GM23338 (cell line): ENCODE measurements at regions not wholly inside any gene's neighbourhood (a gene's known extent, or its start where the extent isn't known, plus 50 kb on each side); places are given as distances from the start of the nearest gene placed in this dataset.

ENCODE experiments used
- ATAC-seq: fragments of 200-7000 bp; cut with Tn5 transposase; 3 replicates; pipeline ENCODE4 v1.9.1; 2020
- DNase-seq: peaks from one replicate; pipeline ENCODE4 v3.0.0-alpha.2; 2015; ENCODE audit warnings: low spot score
- H2AFZ ChIP-seq: fragments of 200-600 bp; sonication (generic); 2 replicates; pipeline ENCODE4 v1.8.0; 2016; ENCODE audit warnings: antibody characterized with exemption, mild to moderate bottlenecking, moderate library complexity
- H3F3A ChIP-seq: fragments of 200-600 bp; sonication (generic); replicated peaks from 2 replicates; pipeline ENCODE4 v1.8.0; 2017; ENCODE audit warnings: antibody characterized with exemption, mixed run types, low read depth
- H3K27ac ChIP-seq: fragments of 200-600 bp; sonication (generic); 2 replicates; pipeline ENCODE4 v1.6.1; 2016; ENCODE audit warnings: low read depth
- H3K27me3 ChIP-seq: fragments of 200-600 bp; sonication (generic); 2 replicates; pipeline ENCODE4 v1.8.0; 2016; ENCODE audit warnings: mild to moderate bottlenecking, mixed run types, moderate library complexity; ENCODE audit not compliant: insufficient read depth
- H3K36me3 ChIP-seq: fragments of 200-600 bp; sonication (generic); 2 replicates; pipeline ENCODE4 v1.8.0; 2016; ENCODE audit warnings: mild to moderate bottlenecking; ENCODE audit not compliant: insufficient read depth
- H3K4me1 ChIP-seq: fragments of 200-600 bp; sonication (generic); 2 replicates; pipeline ENCODE4 v1.8.0; 2016; ENCODE audit warnings: mild to moderate bottlenecking, moderate library complexity; ENCODE audit not compliant: insufficient read depth
- H3K4me2 ChIP-seq: fragments of 200-600 bp; sonication (generic); 2 replicates; pipeline ENCODE4 v1.7.1; 2017; ENCODE audit warnings: mixed run types
- H3K4me3 ChIP-seq: fragments of 200-600 bp; sonication (generic); 2 replicates; pipeline ENCODE4 v1.6.1; 2016; ENCODE audit warnings: mixed run types
- H3K79me2 ChIP-seq: fragments of 200-600 bp; sonication (generic); replicated peaks from 2 replicates; pipeline ENCODE4 v1.8.0; 2017; ENCODE audit warnings: mild to moderate bottlenecking; ENCODE audit not compliant: insufficient read depth
- H3K9me2 ChIP-seq: fragments of 200-600 bp; sonication (generic); 2 replicates; pipeline ENCODE4 v1.8.0; 2017; ENCODE audit not compliant: insufficient read depth
- H4K20me1 ChIP-seq: fragments of 200-600 bp; sonication (generic); replicated peaks from 2 replicates; pipeline ENCODE4 v1.8.0; 2017; ENCODE audit warnings: mild to moderate bottlenecking; ENCODE audit not compliant: insufficient read depth
- H3K27ac Mint-ChIP-seq: 2 replicates; pipeline ENCODE4 v1.8.0; 2020; ENCODE audit warnings: inconsistent platforms, mild to moderate bottlenecking, moderate library complexity, mixed read lengths
- H3K27me3 Mint-ChIP-seq: 3 replicates; pipeline ENCODE4 v1.8.0; 2022; ENCODE audit warnings: low read depth, mild to moderate bottlenecking, moderate library complexity, mixed read lengths, inconsistent platforms; ENCODE audit not compliant: insufficient read depth, poor library complexity
- H3K36me3 Mint-ChIP-seq: 3 replicates; pipeline ENCODE4 v1.8.0; 2021; ENCODE audit warnings: low read depth, mild to moderate bottlenecking, inconsistent platforms, moderate library complexity, mixed read lengths
- H3K4me1 Mint-ChIP-seq: 3 replicates; pipeline ENCODE4 v1.8.0; 2020; ENCODE audit warnings: mild to moderate bottlenecking, inconsistent platforms, mixed read lengths
- H3K4me3 Mint-ChIP-seq: 3 replicates; pipeline ENCODE4 v1.8.0; 2021; ENCODE audit warnings: moderate library complexity, mild to moderate bottlenecking, inconsistent platforms, mixed read lengths
- H3K9me3 Mint-ChIP-seq: 3 replicates; pipeline ENCODE4 v1.8.0; 2020; ENCODE audit warnings: moderate library complexity, mild to moderate bottlenecking, inconsistent platforms, mixed read lengths
- CREB1 ChIP-seq: fragments of 250-450 bp; sonication (Bioruptor Pico); IDR thresholded peaks from 2 replicates; pipeline ENCODE4 v1.5.0; 2020; ENCODE audit warnings: low read depth, mild to moderate bottlenecking, moderate library complexity
- CTCF ChIP-seq, 2 experiments: fragments of 200-600 bp in 1 of 2; sonication (generic) in 1 of 2; conservative IDR thresholded peaks; 2 replicates each; pipeline versions ENCODE4 v1.5.1 to v1.6.1; 2016 to 2017; ENCODE audit warnings: antibody characterized with exemption in 2 of 2, low read depth in 2 of 2, mild to moderate bottlenecking in 2 of 2, moderate library complexity in 1 of 2
- ETS1 ChIP-seq: IDR thresholded peaks from 2 replicates; pipeline ENCODE4 v1.6.1; 2016; ENCODE audit warnings: antibody characterized with exemption
- EZH2 ChIP-seq: fragments of 200-600 bp; sonication (generic); IDR thresholded peaks from one replicate; pipeline ENCODE4 v1.8.0; 2017; ENCODE audit warnings: antibody characterized with exemption, mild to moderate bottlenecking, low read depth; ENCODE audit not compliant: unreplicated experiment
- EZH2phosphoT487 ChIP-seq: fragments of 200-600 bp; sonication (generic); IDR thresholded peaks from one replicate; pipeline ENCODE4 v1.8.1; 2018; ENCODE audit warnings: antibody characterized with exemption; ENCODE audit not compliant: unreplicated experiment
- JUNB ChIP-seq: IDR thresholded peaks from one replicate; pipeline ENCODE4 v1.6.1; 2016; ENCODE audit warnings: antibody characterized with exemption; ENCODE audit not compliant: unreplicated experiment
- NANOG ChIP-seq: IDR thresholded peaks from 2 replicates; pipeline ENCODE4 v1.6.1; 2016; ENCODE audit warnings: antibody characterized with exemption, borderline replicate concordance
- POLR2AphosphoS5 ChIP-seq: IDR thresholded peaks from 2 replicates; pipeline ENCODE4 v1.6.1; 2016; ENCODE audit warnings: antibody characterized with exemption, low read depth
- REST ChIP-seq: IDR thresholded peaks from one replicate; pipeline ENCODE4 v1.6.1; 2018; ENCODE audit warnings: antibody characterized with exemption; ENCODE audit not compliant: unreplicated experiment
- STAT1 ChIP-seq: IDR thresholded peaks from one replicate; pipeline ENCODE4 v1.6.1; 2016; ENCODE audit warnings: antibody characterized with exemption; ENCODE audit not compliant: unreplicated experiment
- ZNF114 ChIP-seq: fragments of 250-450 bp; sonication (Bioruptor Pico); IDR thresholded peaks from 2 replicates; pipeline ENCODE4 v1.5.0; 2020; ENCODE audit warnings: mild to moderate bottlenecking, moderate library complexity
- ZNF331 ChIP-seq: fragments of 250-450 bp; sonication (Bioruptor Pico); IDR thresholded peaks from 2 replicates; pipeline ENCODE4 v1.5.0; 2020; ENCODE audit warnings: low read depth, mild to moderate bottlenecking, moderate library complexity

- TF ChIP-seq CTCF (conservative IDR thresholded peaks at IDR 0.05; ENCODE audit: low read depth in 2 of 2) (no peak), ZNF331 (CRISPR knock-in tag) (no peak), EZH2 (no peak), ZNF114 (CRISPR knock-in tag) (no peak), POLR2AphosphoS5 (no peak), EZH2phosphoT487 (no peak), STAT1 (no peak), CREB1 (CRISPR knock-in tag) (no peak), JUNB (no peak), ETS1 (no peak), NANOG (no peak), REST (no peak)
These were observed 57.2 kb upstream of the PITRM1 start (continued) for GRCh38 chr10:3229815-3230214.

- Mint-ChIP-seq H3K27ac (no peak overlapping the region), H3K27me3 (no peaks in the 10 kb centered on the region), H3K36me3 (no peaks in the 10 kb centered on the region), H3K4me3 (no peak overlapping the region), H3K9me3 (no peaks in the 10 kb centered on the region), H3K4me1 (0 out of 3 replicates have a peak, but pooled peaks cover 2% of the 10 kb centered on the region)
- H2AFZ ChIP-seq: no peak overlapping the region
- no peaks in the 10 kb centered on the region for H3K27me3 ChIP-seq
- H3K9me2 ChIP-seq: peaks cover 9% of the 10 kb centered on the region
- H3F3A ChIP-seq: no peaks in the 10 kb centered on the region
- no peaks in the 10 kb centered on the region for H3K4me1 ChIP-seq
- H3K4me3 ChIP-seq: no peak overlapping the region
- no peak overlapping the region for H3K27ac ChIP-seq
- H3K79me2 ChIP-seq: no peaks in the 10 kb centered on the region
- ATAC-seq: no peak
- no peak overlapping the region for H3K4me2 ChIP-seq
- H4K20me1 ChIP-seq: no peaks in the 10 kb centered on the region
- H3K36me3 ChIP-seq: no peaks in the 10 kb centered on the region
- DNase-seq: no peak
- TF ChIP-seq CTCF (conservative IDR thresholded peaks at IDR 0.05; ENCODE audit: low read depth in 2 of 2) (no peak), CREB1 (CRISPR knock-in tag) (no peak), JUNB (no peak), ZNF114 (CRISPR knock-in tag) (no peak)
These were observed 56.0 kb upstream of the PITRM1 start for GRCh38 chr10:3228629-3228945.
